HG03064 (cell line): ENCODE measurements at regions not wholly inside any gene's neighbourhood (a gene's known extent, or its start where the extent isn't known, plus 50 kb on each side); places are given as distances from the start of the nearest gene placed in this dataset.
"Not testable (repeated sequence)": the region's sequence is repeated elsewhere in the genome, so short reads cannot be mapped to it uniquely, and the experiment has no call there.

Source experiments
- ATAC-seq: cut with Tn5 transposase; IDR thresholded peaks from one replicate; pipeline ENCODE4 v1.9.1; 2021; ENCODE audit warnings: low read depth; ENCODE audit not compliant: unreplicated experiment

DNA sequence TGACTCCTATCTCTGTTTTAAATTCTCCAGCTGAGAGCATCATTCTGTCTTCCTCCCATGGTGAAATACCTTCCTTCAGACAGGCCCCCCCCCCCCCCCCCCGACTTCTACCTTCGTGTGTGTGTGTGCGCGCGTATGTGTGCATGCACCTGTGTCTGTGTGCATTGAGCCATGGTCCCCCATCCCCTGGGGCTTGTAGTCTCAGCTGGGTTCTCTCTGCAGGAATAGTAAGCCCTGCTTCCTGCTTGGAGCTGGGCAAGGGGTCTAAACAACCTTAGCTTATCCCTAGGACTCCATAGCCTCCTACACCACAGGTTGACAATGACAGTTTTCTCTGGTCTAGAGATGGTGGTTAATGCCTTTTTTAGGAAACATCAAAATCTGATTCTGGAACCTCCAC lies 427.5 kb upstream of the KLHL29 start:
- ATAC-seq, result no peak

DNA sequence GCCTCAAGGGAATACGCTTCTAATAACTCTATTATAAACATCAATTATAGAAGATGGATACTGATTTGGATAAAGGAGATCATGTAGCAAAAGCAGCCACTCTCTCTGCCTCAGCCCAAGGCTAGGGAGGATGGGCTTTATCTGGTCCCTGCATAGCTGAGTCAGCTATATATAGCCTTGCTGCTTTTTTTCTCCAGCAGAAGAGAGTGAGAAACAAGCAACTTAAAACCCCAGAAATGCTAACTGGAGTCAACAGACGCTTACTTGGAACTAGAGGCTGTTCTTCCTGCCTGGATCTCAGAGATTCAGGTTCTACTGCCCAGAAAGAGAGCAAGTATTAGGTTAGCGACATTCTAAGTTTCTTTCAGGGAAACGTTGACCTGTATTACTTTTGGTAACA lies 426.7 kb upstream of the KLHL29 start:
- no peak for ATAC-seq

DNA sequence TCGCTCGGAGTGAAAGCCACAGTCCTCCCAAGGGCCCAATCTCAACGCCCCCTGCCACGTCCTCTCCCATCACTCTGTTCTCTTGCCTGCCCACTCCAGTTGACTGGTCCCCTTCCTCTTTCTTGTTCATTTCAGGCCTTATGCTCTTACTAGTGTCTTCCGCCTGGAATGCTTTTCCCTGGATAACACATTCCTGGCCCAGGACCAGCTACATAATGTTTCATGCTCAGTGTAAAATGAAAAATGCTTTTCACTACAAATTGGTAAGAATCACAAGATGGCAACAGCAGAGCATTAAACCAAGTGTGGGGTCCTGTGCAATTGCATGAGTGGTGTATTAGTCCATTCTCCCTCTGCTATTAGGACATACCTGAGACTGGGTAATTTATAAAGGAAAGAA lies 417.2 kb upstream of the KLHL29 start:
- ATAC-seq, result no peak

DNA sequence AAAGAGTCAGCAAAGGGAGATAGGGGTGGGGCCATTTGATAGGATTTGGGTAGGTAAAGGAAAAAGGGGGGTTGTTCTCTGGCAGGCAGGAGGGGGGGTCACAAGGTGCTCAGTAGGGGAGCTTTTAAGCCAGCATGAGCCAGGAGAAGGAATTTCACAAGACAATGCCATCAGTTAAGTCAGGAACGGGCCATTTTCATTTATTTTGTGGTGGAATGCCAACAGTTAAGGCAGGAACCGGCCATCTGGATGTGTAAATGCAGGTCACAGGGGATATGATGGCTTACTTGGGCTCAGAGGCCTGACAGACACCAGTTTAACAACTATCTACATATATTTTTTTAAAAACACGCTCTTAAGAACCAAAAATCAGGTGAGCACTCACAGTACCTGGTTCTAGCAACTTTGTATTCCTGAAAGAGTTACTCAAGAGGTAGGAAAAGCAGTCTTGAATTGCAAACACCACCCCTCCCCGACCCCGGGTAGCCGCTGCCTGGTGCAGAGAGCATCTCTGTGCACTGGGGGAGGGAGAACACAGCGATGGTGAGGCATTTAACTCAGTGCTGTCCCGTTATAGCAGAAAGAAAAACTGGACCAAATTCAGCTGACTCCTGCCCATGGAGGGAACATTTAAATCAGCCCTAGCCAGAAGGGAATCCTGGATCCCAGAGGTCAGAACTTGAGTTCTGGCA lies 414.5 kb upstream of the KLHL29 start:
- no peak for ATAC-seq

DNA sequence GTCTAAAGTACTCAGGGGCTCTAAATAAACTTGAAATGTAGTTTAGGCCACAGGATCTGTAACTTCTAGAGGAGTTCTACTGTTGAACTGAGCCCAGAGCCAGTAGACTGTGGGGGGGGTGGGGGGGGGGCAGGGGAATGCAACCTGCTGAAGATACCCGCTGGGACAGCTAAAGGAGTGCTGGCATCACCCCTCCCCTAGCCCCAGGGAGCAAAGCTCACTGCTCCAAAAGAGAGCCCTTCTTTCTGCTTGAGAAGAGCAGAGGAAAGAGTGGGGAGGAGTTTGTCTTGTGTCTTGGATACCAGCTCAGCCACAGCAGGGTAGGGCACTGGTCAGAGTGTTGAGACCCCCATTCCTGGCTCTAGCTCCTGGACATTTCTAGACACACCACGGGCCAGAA lies 414.0 kb upstream of the KLHL29 start:
- no peak for ATAC-seq

DNA sequence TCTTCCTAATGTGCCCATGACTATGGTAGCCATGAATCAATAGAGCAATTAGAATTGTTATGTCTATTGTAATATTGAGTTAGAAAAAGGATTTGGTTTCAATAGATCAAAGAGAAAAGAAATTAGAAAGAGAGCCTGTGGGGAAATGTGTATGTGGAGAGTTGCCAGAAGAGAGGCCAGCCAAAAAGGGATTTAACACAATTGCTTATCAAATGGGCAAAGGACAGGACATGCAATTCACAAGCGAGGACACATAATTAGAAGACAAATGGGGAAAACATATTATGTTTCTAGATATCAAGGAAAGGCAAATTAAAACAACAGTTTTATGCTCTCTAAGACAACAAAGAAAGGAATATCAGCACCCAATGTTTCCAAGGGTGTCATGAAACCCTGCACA lies 403.2 kb upstream of the KLHL29 start:
- no peak for ATAC-seq

DNA sequence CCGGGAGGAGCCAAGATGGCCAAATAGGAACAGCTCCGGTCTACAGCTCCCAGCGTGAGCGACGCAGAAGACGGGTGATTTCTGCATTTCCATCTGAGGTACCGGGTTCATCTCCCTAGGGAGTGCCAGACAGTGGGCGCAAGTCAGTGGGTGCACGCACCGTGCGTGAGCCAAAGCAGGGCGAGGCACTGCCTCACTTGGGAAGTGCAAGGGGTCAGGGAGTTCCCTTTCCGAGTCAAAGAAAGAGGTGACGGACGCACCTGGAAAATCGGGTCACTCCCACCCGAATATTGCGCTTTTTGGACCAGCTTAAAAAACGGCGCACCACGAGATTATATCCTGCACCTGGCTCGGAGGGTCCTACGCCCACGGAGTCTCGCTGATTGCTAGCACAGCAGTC lies 400.8 kb upstream of the KLHL29 start:
- not testable (repeated sequence) for ATAC-seq

DNA sequence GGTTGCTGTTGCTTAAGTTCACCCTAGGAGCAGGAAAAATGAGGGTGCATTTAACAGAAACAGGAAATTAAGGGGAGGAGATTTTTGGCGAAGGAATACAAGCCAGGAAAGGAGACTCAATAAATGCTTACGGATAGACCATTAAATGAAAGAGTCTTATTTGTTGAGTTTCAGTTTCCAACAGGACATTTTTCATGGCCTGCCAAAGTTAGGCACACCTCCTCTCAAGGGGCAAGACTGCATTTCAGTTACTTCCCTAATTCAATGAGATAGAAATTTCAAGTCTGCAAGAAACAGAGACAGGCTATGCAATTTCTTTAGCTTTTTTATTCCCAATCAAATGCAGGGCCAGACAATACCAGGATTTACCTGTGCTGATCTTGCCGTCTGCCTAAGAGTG lies 394.7 kb upstream of the KLHL29 start:
- no peak for ATAC-seq

DNA sequence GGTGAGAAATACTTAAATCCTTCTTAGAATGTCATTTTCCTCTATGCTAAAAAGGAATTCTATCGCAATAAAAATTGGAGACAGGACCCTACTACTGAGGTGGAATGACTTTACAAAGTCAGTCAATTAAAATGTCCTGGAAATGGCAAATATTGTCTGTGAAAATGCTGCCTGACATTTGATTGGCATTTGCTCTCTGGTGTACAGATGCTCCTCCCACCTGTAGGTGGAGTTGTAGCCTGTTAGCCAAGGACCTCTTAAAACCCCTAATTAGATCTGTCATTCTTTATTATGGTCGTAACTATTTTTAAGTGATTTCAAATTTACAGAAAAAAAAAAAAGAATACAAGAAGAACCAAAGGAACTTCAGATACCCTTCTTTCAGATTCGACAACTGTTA lies 393.1 kb upstream of the KLHL29 start:
- no peak for ATAC-seq

DNA sequence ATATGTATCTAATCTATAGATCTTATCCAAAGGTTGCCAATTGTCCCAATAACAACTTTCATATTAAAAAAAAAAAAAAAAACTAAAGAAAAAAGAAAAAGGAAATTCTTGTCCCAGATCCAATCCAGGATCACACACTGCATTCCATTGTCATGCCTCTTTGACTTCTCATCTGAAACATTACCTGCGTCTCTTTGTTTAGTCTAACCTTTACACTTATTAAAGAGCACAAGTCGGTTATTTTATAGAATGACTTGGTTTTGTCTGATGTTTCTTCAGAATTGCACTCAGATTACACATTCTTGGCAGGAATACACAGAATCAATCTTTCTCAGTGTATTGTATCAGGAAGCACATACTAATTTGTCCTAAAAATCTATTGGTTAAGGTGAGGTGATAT lies 392.5 kb upstream of the KLHL29 start:
- ATAC-seq, result no peak

DNA sequence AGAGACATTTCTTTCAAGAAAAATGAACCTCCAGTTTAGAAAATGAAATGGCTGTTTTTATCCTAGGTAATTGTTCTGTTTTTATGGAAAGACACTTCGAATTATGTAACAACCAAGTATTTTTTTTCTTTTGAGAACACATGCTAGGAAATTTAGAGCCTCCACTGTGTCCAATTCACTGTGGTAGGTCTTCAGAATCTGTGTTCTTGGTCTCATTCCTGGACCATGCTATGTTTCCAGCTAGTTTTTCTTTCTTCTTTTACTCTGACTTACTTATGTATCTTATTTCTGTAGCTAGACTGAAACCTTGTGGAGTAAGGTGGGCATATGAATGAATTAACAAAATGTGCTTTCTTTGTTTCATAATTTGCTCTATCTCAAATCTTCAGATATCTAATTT lies 391.7 kb upstream of the KLHL29 start:
- ATAC-seq, result no peak

DNA sequence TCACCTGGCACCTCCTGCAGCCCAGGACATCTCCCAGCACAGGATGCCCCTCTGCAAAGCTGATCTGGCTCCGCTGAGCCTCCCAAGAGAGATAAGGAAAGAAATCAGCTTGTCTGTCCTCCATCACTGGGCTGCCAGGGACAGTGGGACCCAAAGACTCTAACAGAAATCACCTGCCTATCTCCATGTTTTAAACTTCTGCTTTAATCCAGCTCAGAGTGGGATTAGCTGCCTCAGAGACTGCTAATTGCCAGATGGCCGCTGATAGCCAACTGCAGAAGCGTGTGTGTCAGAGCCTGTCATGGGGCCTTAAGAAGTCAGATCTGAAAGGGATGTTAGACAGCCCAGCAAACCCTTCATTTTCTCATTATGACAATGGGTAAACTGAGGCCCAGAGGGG lies 389.4 kb upstream of the KLHL29 start:
- no peak for ATAC-seq

DNA sequence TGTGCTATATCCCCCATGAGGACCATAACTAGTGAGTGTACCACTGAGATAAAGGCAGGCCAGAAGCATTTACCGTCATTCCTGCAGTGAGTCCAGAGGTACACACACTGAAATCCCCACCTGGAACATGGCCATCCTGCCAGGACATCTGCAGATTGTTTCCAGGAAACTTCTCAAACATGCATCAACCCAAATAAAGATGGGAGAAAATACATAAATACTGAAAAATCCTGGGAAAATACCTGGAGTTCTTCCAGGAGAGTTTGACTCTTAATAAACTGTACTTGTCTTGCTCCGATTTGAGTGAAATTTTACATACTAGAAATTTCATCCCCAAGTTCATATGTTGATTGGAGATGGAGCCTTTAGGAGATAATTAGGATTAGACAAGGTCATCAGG lies 388.1 kb upstream of the KLHL29 start:
- no peak for ATAC-seq

DNA sequence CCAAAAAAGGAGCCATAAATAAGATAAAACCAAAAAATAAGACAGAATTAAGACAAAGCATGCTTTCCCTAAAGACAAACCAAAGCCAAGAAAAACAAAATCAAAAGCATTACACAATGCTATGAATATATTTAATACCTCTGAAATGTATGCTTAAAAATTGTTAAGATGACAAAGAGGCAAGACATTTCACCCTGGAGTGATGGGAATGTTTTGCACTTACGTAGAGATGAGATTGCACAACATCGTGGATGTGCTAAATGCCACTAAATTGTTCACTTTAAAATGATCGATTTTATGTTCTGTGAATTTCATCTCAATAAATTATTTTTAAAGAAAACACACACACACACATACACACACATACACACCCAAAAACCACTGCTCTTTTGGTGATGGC lies 386.6 kb upstream of the KLHL29 start:
- no peak for ATAC-seq

DNA sequence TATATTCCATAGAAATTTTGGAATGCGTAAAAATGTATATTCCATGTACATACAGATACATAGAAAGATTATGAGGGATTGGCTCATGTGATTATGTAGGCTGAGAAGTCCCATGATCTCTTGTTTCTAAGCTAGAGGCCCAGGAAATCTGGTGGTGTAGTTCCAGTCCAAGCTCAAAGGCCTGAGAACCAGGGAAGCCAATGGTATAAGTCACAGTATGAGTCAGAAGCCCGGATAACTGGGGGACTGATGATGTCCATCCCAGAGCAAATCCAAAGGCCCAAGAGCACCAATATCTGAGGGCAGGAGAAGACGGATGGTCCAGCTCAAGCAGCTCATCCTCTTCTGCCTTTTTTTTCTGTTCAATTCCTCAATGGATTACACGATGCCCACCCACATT lies 385.0 kb upstream of the KLHL29 start:
- ATAC-seq, result no peak

DNA sequence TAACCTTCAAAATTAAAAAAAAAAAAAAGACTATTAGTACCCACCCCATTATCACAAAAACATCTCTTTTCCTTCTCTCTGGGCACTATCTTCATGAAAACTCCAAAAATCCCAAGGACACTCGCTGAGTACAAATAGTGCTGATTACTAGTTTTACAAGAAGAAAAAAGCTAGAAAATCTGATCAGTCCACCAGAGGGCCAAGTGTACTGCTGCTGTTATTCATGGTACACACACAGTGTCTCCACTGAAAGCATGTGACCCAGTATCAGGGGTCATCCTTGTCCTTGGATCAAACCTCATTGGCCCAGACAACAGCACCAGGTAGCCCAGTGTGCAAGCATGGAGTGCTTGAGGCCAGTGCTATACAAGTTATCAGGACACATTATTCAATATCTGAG lies 382.7 kb upstream of the KLHL29 start:
- ATAC-seq, result no peak

DNA sequence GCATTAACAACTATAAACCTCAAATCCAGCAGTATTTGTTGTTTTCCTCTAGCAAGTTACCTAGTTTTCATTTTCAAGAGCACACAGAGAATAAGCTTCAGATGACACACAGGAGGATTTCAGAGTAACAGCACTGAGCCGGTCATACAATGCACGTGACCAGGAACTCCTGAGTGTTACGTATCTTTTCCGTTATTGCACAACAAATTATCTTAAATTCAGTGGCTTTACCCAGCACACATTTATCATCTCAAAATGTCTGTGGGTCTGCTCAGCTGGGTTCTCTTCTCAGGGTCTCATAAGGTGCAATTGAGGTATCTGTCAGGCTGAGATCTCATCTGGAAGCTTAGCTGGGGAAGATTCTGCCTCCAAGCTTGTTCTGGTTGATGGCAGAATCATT lies 379.5 kb upstream of the KLHL29 start:
- ATAC-seq, result no peak

DNA sequence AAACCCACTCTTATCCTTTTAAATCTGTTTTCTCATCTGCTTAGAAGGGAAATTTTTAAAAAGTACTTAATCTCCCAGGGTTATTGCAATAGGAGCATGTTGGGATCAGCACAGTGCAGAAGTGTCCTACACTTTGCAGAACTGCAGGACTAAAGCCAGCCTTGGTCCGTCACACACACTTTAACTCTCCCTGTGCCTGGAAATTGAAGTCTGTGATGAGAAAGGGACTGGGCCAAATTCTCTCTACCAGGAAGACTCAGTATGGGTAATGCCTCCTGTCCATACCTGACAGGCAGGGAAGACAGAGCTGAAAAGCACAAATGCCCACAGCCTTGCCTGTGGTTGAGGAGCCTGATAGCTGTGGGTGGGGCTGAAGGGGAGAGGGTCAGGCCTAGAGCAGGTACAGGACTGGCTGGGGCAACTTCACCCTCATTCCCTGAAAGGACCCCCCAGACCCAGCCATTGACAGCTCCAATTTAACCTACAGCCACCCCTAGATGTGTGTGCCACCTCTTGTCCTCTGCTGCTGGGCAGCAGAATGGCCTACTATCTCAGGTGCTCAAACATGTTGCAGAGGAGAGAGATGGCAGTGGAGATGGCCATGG lies 377.2 kb upstream of the KLHL29 start:
- no peak for ATAC-seq

DNA sequence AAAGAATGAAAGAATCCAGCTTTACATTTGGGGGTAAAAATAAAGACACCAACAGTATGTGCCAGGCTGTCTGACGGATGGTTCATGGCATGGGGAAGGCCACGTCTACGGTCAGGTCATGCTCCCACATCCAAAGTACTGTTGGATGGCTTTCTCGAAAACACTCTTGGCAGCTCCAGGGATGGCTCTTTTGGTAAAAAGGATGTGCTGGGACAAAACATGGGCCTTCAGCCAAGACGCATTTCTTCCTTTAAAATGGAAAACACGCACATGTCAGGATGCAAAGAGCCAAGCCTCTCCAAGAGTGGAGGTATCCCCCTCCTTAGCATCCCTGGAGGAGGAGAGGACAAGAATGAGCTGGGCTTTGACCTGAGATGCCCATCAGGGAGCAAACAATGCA lies 376.5 kb upstream of the KLHL29 start:
- no peak for ATAC-seq

DNA sequence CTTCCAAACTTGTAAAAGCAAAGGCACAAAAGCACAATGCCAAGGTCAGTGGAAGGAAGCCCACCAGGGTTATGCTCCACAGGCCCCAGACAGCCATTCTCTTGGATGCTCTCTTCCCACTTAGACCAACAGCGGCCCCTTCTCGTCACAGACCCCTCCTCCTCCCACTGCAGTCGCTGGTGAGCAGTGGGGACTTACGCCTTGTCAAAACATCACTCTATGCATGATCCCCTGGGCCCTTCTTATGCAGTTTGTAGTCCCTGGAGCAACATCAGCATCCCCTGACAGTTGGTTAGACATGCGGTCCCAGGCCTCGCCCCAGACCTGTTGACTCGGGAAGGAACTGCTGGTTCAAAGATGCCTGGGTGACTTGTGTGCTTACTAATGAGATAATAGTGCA lies 376.0 kb upstream of the KLHL29 start:
- no peak for ATAC-seq

DNA sequence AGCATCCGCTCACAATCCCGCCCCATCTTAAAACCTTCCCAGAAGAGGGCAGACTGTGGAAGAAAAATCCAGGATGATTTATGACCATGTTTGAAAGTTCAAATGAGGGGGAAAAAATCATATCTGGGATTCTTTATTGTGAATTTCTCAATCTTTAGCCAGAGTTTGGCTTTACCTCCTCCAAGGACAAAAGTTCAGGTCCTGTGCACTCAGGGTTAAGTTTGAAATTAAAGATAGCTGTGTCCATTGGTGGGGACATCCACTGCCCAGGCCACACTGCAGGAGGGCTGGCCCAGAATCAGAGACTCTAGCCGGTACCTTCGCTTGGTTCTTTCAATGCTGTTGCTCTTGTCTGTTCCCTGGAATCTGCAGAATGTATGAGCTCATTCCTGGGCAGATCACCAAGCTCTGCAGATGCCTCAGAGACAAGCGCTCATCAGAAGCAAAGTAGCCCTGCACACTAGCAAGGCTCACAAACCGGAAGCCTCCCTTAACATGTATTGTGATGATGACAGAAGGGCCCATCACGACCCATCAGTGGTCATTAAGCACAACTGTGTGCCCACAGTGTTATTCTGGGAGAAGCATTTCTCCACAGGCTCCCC lies 375.3 kb upstream of the KLHL29 start:
- ATAC-seq, result no peak

DNA sequence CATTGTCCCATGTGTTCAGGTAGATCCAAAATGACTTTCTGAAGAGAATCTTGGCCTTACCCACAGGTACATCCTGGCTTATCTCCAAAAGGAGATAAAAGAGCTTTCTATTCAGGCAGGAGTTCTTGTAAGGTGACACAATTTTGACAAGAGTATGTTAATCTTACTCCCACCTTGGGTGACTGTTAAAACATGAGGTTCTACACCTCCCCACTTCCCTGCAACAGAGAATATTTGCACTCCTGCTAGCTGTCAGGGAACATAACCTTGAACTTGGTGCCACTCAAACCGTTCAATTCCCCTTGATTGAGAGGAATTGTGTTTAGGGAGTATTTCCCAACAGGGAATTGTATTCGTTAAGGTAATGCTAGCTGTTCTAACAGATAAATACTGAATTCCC lies 372.5 kb upstream of the KLHL29 start:
- ATAC-seq, result no peak
